Activated CD4-positive, alpha-beta T cell treated with anti-CD3 and anti-CD28 coated beads, Interleukin-2, Interleukin-6, amounts not matched to agents 100 ng/mL and 50 ng/mL, durations not matched to agents 16 hours and 8 hours (primary cell): ENCODE measurements at regions not wholly inside any gene's neighbourhood (a gene's known extent, or its start where the extent isn't known, plus 50 kb on each side); places are given as distances from the start of the nearest gene placed in this dataset.
"Not testable (repeated sequence)": the region's sequence is repeated elsewhere in the genome, so short reads cannot be mapped to it uniquely, and the experiment has no call there.

Experiments used
- DNase-seq: peaks from one replicate; pipeline ENCODE4 v3.0.0-alpha.2; 2020

GRCh38 chr3:164927728-164928127 is 150.6 kb downstream of the SI start:
- no peak for DNase-seq

GRCh38 chr3:164918905-164919304 is 159.4 kb downstream of the SI start:
- DNase-seq: no peak

GRCh38 chr3:164912916-164913315 is 165.4 kb downstream of the SI start:
- DNase-seq: no peak

- no peak for DNase-seq
Measured at GRCh38 chr3:164903820-164904451, 174.4 kb downstream of the SI start.

- no peak for DNase-seq
Measured at GRCh38 chr3:164897342-164897741, 181.0 kb downstream of the SI start.

- no peak for DNase-seq
Measured at GRCh38 chr3:164890061-164890460, 188.2 kb downstream of the SI start.

- DNase-seq: no peak
Measured at GRCh38 chr3:164883171-164883570, 195.1 kb downstream of the SI start.

GRCh38 chr3:164879201-164879600 is 199.1 kb downstream of the SI start:
- DNase-seq: no peak

GRCh38 chr3:164864454-164864853 is 213.8 kb downstream of the SI start:
- DNase-seq: no peak

GRCh38 chr3:164852866-164853265 is 225.4 kb downstream of the SI start:
- no peak for DNase-seq

GRCh38 chr3:164851905-164852304 is 226.4 kb downstream of the SI start:
- DNase-seq: no peak

- no peak for DNase-seq
Measured at GRCh38 chr3:164851204-164851603, 227.1 kb downstream of the SI start.

- no peak for DNase-seq
Measured at GRCh38 chr3:164848923-164849322, 229.4 kb downstream of the SI start.

- no peak for DNase-seq
Measured at GRCh38 chr3:164845739-164846138, 232.6 kb downstream of the SI start.

GRCh38 chr3:164832216-164832615 is 246.1 kb downstream of the SI start:
- no peak for DNase-seq

- DNase-seq: no peak
Measured at GRCh38 chr3:164818318-164818717, 260.0 kb downstream of the SI start.

GRCh38 chr3:164814106-164814505 is 264.2 kb downstream of the SI start:
- DNase-seq: no peak

GRCh38 chr3:164812042-164812441 is 266.3 kb downstream of the SI start:
- DNase-seq: no peak

- no peak for DNase-seq
Measured at GRCh38 chr3:164806188-164806587, 272.1 kb downstream of the SI start.

GRCh38 chr3:164794099-164794498 is 284.2 kb downstream of the SI start:
- no peak for DNase-seq

- DNase-seq: no peak
Measured at GRCh38 chr3:164791263-164791662, 287.0 kb downstream of the SI start.

GRCh38 chr3:164784407-164784806 is 293.9 kb downstream of the SI start:
- DNase-seq: not testable (repeated sequence)

GRCh38 chr3:164781755-164782154 is 296.5 kb downstream of the SI start:
- DNase-seq: no peak

GRCh38 chr3:164779816-164780215 is 298.5 kb downstream of the SI start:
- DNase-seq: no peak

- no peak for DNase-seq
Measured at GRCh38 chr3:164752812-164753211, 325.5 kb downstream of the SI start.

- no peak for DNase-seq
Measured at GRCh38 chr3:164748626-164749025, 329.7 kb downstream of the SI start.
